Kidney epithelial cell (primary cell): ENCODE measurements at regions not wholly inside any gene's neighbourhood (a gene's known extent, or its start where the extent isn't known, plus 50 kb on each side); places are given as distances from the start of the nearest gene placed in this dataset.

Source experiments
- DNase-seq: peaks from one replicate; pipeline ENCODE4 v3.0.0-alpha.2; 2010; ENCODE audit warnings: low read depth
- H3K27me3 ChIP-seq: 2 replicates; pipeline ENCODE4 v1.6.0; 2011; ENCODE audit warnings: low read length; ENCODE audit not compliant: control insufficient read depth, insufficient read depth
- H3K36me3 ChIP-seq: 2 replicates; pipeline ENCODE4 v1.5.1; 2011; ENCODE audit warnings: low read length; ENCODE audit not compliant: control insufficient read depth, insufficient read depth
- H3K4me3 ChIP-seq: 2 replicates; pipeline ENCODE4 v1.5.1; 2011; ENCODE audit warnings: low read depth, mild to moderate bottlenecking, control low read depth, low read length
- CTCF ChIP-seq: IDR thresholded peaks from 2 replicates; pipeline ENCODE4 v1.5.1; 2011; ENCODE audit warnings: mild to moderate bottlenecking, moderate library complexity, low read length, control low read depth, inconsistent platforms; ENCODE audit not compliant: insufficient read depth, poor library complexity, severe bottlenecking

GRCh38 chr3:28867836-28868235, 413.0 kb upstream of the RBMS3 start:
- DNase-seq, result no peak
- H3K4me3 ChIP-seq, result no peak overlapping the region
- H3K36me3 ChIP-seq, result no peaks in the 10 kb centered on the region
- H3K27me3 ChIP-seq, result no peaks in the 10 kb centered on the region
- no peak for TF ChIP-seq CTCF

- DNase-seq, result no peak
- no peak for TF ChIP-seq CTCF
- Histone ChIP-seq H3K36me3 (no peaks in the 10 kb centered on the region), H3K4me3 (no peak overlapping the region), H3K27me3 (no peaks in the 10 kb centered on the region)
Measured at GRCh38 chr3:28868897-28869296, 412.0 kb upstream of the RBMS3 start.

GRCh38 chr3:28877912-28878311, 403.0 kb upstream of the RBMS3 start:
- no peak overlapping the region for H3K4me3 ChIP-seq
- no peak for TF ChIP-seq CTCF
- no peak for DNase-seq

GRCh38 chr3:28890373-28890772, 390.5 kb upstream of the RBMS3 start:
- H3K4me3 ChIP-seq, result no peak overlapping the region
- H3K27me3 ChIP-seq, result no peaks in the 10 kb centered on the region
- DNase-seq, result no peak
- TF ChIP-seq CTCF, result no peak
- H3K36me3 ChIP-seq, result no peaks in the 10 kb centered on the region

More at GRCh38 chr3:28877912-28878311, 403.0 kb upstream of the RBMS3 start:
- no peaks in the 10 kb centered on the region for H3K27me3 ChIP-seq
- H3K36me3 ChIP-seq, result no peaks in the 10 kb centered on the region

GRCh38 chr3:28891485-28891884, 389.4 kb upstream of the RBMS3 start:
- DNase-seq, result no peak
- Histone ChIP-seq H3K27me3 (no peaks in the 10 kb centered on the region), H3K4me3 (no peak overlapping the region), H3K36me3 (no peaks in the 10 kb centered on the region)
- no peak for TF ChIP-seq CTCF

- no peak for TF ChIP-seq CTCF
- no peak for DNase-seq
- Histone ChIP-seq H3K27me3 (no peaks in the 10 kb centered on the region), H3K4me3 (no peak overlapping the region), H3K36me3 (no peaks in the 10 kb centered on the region)
Measured at GRCh38 chr3:28900301-28900700, 380.6 kb upstream of the RBMS3 start.
